HG03460 (cell line): ENCODE measurements at regions not wholly inside any gene's neighbourhood (a gene's known extent, or its start where the extent isn't known, plus 50 kb on each side); places are given as distances from the start of the nearest gene placed in this dataset.
"Not testable (repeated sequence)": the region's sequence is repeated elsewhere in the genome, so short reads cannot be mapped to it uniquely, and the experiment has no call there.

Experiments used
- ATAC-seq: cut with Tn5 transposase; IDR thresholded peaks from one replicate; pipeline ENCODE4 v1.9.1; 2021; ENCODE audit not compliant: unreplicated experiment

GRCh38 chr10:6824793-6825192, 244.7 kb upstream of the PRKCQ start:
- not testable (repeated sequence) for ATAC-seq

GRCh38 chr10:6823770-6824169, 243.7 kb upstream of the PRKCQ start:
- ATAC-seq: no peak

GRCh38 chr10:6819301-6819700, 239.2 kb upstream of the PRKCQ start:
- no peak for ATAC-seq

- ATAC-seq: no peak
These were observed 237.7 kb upstream of the PRKCQ start for GRCh38 chr10:6817770-6818169.

GRCh38 chr10:6815346-6815745, 235.3 kb upstream of the PRKCQ start:
- ATAC-seq: no peak

- no peak for ATAC-seq
These were observed 233.8 kb upstream of the PRKCQ start for GRCh38 chr10:6813856-6814255.

- ATAC-seq: no peak
These were observed 233.2 kb upstream of the PRKCQ start for GRCh38 chr10:6813306-6813705.

- ATAC-seq: no peak
These were observed 231.1 kb upstream of the PRKCQ start for GRCh38 chr10:6811153-6811552.

- ATAC-seq: no peak
These were observed 223.3 kb upstream of the PRKCQ start for GRCh38 chr10:6803427-6803783.

GRCh38 chr10:6802759-6803426, 222.8 kb upstream of the PRKCQ start:
- no peak for ATAC-seq

GRCh38 chr10:6796231-6796630, 216.2 kb upstream of the PRKCQ start:
- ATAC-seq: no peak

- ATAC-seq: no peak
These were observed 215.5 kb upstream of the PRKCQ start for GRCh38 chr10:6795541-6795940.

- ATAC-seq: not testable (repeated sequence)
These were observed 214.8 kb upstream of the PRKCQ start for GRCh38 chr10:6794841-6795240.

GRCh38 chr10:6794441-6794840, 214.4 kb upstream of the PRKCQ start:
- no peak for ATAC-seq

- ATAC-seq: no peak
These were observed 208.7 kb upstream of the PRKCQ start for GRCh38 chr10:6788731-6789130.

GRCh38 chr10:6788231-6788630, 208.2 kb upstream of the PRKCQ start:
- no peak for ATAC-seq

GRCh38 chr10:6787718-6788117, 207.6 kb upstream of the PRKCQ start:
- no peak for ATAC-seq

- ATAC-seq: no peak
These were observed 207.0 kb upstream of the PRKCQ start for GRCh38 chr10:6787091-6787490.

GRCh38 chr10:6786579-6787031, 206.5 kb upstream of the PRKCQ start:
- ATAC-seq: no peak

- ATAC-seq: not testable (repeated sequence)
These were observed 204.4 kb upstream of the PRKCQ start for GRCh38 chr10:6784429-6784828.

GRCh38 chr10:6783471-6783870, 203.4 kb upstream of the PRKCQ start:
- no peak for ATAC-seq

GRCh38 chr10:6782378-6782777, 202.3 kb upstream of the PRKCQ start:
- no peak for ATAC-seq

- ATAC-seq: no peak
These were observed 201.2 kb upstream of the PRKCQ start for GRCh38 chr10:6781133-6781770.
